Astrocyte (in vitro differentiated cells and primary cell): ENCODE measurements at regions not wholly inside any gene's neighbourhood (a gene's known extent, or its start where the extent isn't known, plus 50 kb on each side); places are given as distances from the start of the nearest gene placed in this dataset.
A peak's percentile ranks its signal among the peaks of the same experiment; 100 is the strongest.
"Not testable (repeated sequence)": the region's sequence is repeated elsewhere in the genome, so short reads cannot be mapped to it uniquely, and the experiment has no call there.

Experiments used
- DNase-seq: peaks from one replicate; pipeline ENCODE4 v3.0.0-alpha.2; 2010; ENCODE audit warnings: low read depth
- FAIRE-seq: peaks from 2 replicates; lab custom pipeline; 2011; peaks lifted over from hg19 to GRCh38; lab: Jason Lieb, UNC
- H2AFZ ChIP-seq: 2 replicates; pipeline ENCODE4 v1.6.0; 2012; ENCODE audit warnings: low read depth, low read length, inconsistent platforms
- H3K27ac ChIP-seq: 2 replicates; pipeline ENCODE4 v1.5.1; 2011; ENCODE audit warnings: low read depth, low read length, inconsistent platforms
- H3K27me3 ChIP-seq: 2 replicates; pipeline ENCODE4 v1.6.0; 2011; ENCODE audit warnings: low read length, inconsistent platforms; ENCODE audit not compliant: insufficient read depth
- H3K36me3 ChIP-seq: 2 replicates; pipeline ENCODE4 v1.5.1; 2011; ENCODE audit warnings: low read length, inconsistent platforms; ENCODE audit not compliant: insufficient read depth
- H3K4me1 ChIP-seq: 2 replicates; pipeline ENCODE4 v1.5.1; 2011; ENCODE audit warnings: low read length, inconsistent platforms; ENCODE audit not compliant: insufficient read depth
- H3K4me2 ChIP-seq: 2 replicates; pipeline ENCODE4 v1.6.0; 2012; ENCODE audit warnings: low read length, inconsistent platforms
- H3K4me3 ChIP-seq: 2 replicates; pipeline ENCODE4 v1.5.1; 2011; ENCODE audit warnings: low read depth, mild to moderate bottlenecking, low read length, inconsistent platforms; ENCODE audit not compliant: insufficient read depth
- H3K79me2 ChIP-seq: 2 replicates; pipeline ENCODE4 v1.6.0; 2012; ENCODE audit warnings: mild to moderate bottlenecking, low read length, inconsistent platforms; ENCODE audit not compliant: insufficient read depth
- H3K9ac ChIP-seq: 2 replicates; pipeline ENCODE4 v1.6.0; 2012; ENCODE audit warnings: mild to moderate bottlenecking, low read length, inconsistent platforms
- H3K9me3 ChIP-seq: 2 replicates; pipeline ENCODE4 v1.5.1; 2012; ENCODE audit warnings: low read depth, mild to moderate bottlenecking, low read length, inconsistent platforms; ENCODE audit not compliant: insufficient read depth
- H4K20me1 ChIP-seq: 2 replicates; pipeline ENCODE4 v1.6.0; 2012; ENCODE audit warnings: low read length, inconsistent platforms; ENCODE audit not compliant: insufficient read depth
- H3K27ac Mint-ChIP-seq: one replicate; pipeline ENCODE4 v1.8.0; 2021; ENCODE audit warnings: mild to moderate bottlenecking, mixed read lengths; ENCODE audit not compliant: unreplicated experiment
- H3K27me3 Mint-ChIP-seq: one replicate; pipeline ENCODE4 v1.8.0; 2021; ENCODE audit warnings: low read depth, mixed read lengths; ENCODE audit not compliant: unreplicated experiment
- H3K36me3 Mint-ChIP-seq: one replicate; pipeline ENCODE4 v1.8.0; 2021; ENCODE audit warnings: low read depth, mixed read lengths; ENCODE audit not compliant: unreplicated experiment
- H3K4me1 Mint-ChIP-seq: one replicate; pipeline ENCODE4 v1.8.0; 2021; ENCODE audit warnings: low read depth, mixed read lengths; ENCODE audit not compliant: unreplicated experiment
- H3K4me3 Mint-ChIP-seq: one replicate; pipeline ENCODE4 v1.8.0; 2021; ENCODE audit warnings: mild to moderate bottlenecking, moderate library complexity, mixed read lengths; ENCODE audit not compliant: unreplicated experiment
- H3K9me3 Mint-ChIP-seq: one replicate; pipeline ENCODE4 v1.8.0; 2021; ENCODE audit warnings: mild to moderate bottlenecking, mixed read lengths; ENCODE audit not compliant: unreplicated experiment
- CTCF ChIP-seq: IDR thresholded peaks from 2 replicates; pipeline ENCODE4 v1.5.1; 2011; ENCODE audit warnings: low read depth, mild to moderate bottlenecking, inconsistent platforms, low read length, moderate library complexity; ENCODE audit not compliant: insufficient read depth
- EZH2 ChIP-seq: IDR thresholded peaks from 2 replicates; pipeline ENCODE4 v1.6.1; 2012; ENCODE audit warnings: mild to moderate bottlenecking, low read length, inconsistent platforms; ENCODE audit not compliant: insufficient read depth

GRCh38 chrX:27136325-27136724 lies 326.8 kb downstream of the PPP4R3C start:
- peak; percentile 23 for FAIRE-seq
- Histone ChIP-seq H3K4me3 (no peak overlapping the region), H3K9ac (no peak overlapping the region), H3K27me3 (no peaks in the 10 kb centered on the region), H3K4me2 (no peak overlapping the region), H3K4me1 (no peaks in the 10 kb centered on the region), H3K36me3 (no peaks in the 10 kb centered on the region), H3K27ac (no peak overlapping the region), H3K9me3 (no peaks in the 10 kb centered on the region), H3K79me2 (no peaks in the 10 kb centered on the region), H2AFZ (no peak overlapping the region), H4K20me1 (no peaks in the 10 kb centered on the region)
- Mint-ChIP-seq H3K4me3 (no peak overlapping the region), H3K9me3 (no peaks in the 10 kb centered on the region), H3K27ac (no peak overlapping the region), H3K36me3 (no peaks in the 10 kb centered on the region), H3K27me3 (no peaks in the 10 kb centered on the region), H3K4me1 (no peaks in the 10 kb centered on the region)
- no peak for TF ChIP-seq EZH2
- DNase-seq = no peak

- Histone ChIP-seq H4K20me1 (no peaks in the 10 kb centered on the region), H3K27me3 (no peaks in the 10 kb centered on the region), H3K36me3 (no peaks in the 10 kb centered on the region), H3K4me1 (no peaks in the 10 kb centered on the region), H2AFZ (no peak overlapping the region), H3K9ac (no peak overlapping the region), H3K27ac (no peak overlapping the region), H3K9me3 (no peaks in the 10 kb centered on the region), H3K79me2 (no peaks in the 10 kb centered on the region), H3K4me2 (no peak overlapping the region), H3K4me3 (no peak overlapping the region)
- TF ChIP-seq CTCF = no peak
- TF ChIP-seq EZH2 = no peak
- no peaks in the 10 kb centered on the region for H3K9me3 Mint-ChIP-seq
- no peaks in the 10 kb centered on the region for H3K36me3 Mint-ChIP-seq
- no peak overlapping the region for H3K4me3 Mint-ChIP-seq
- FAIRE-seq = peak; percentile 17
- H3K27ac Mint-ChIP-seq = no peak overlapping the region
- no peak for DNase-seq
- no peaks in the 10 kb centered on the region for H3K27me3 Mint-ChIP-seq
- no peaks in the 10 kb centered on the region for H3K4me1 Mint-ChIP-seq
Measured at GRCh38 chrX:27132862-27133261, 330.3 kb downstream of the PPP4R3C start.

GRCh38 chrX:27087176-27087575 lies 376.0 kb downstream of the PPP4R3C start:
- H3K27me3 Mint-ChIP-seq, H3K4me3 ChIP-seq, H3K27ac ChIP-seq, H3K27me3 ChIP-seq, H3K4me3 Mint-ChIP-seq, H3K9me3 Mint-ChIP-seq, H3K4me1 ChIP-seq, DNase-seq, H3K36me3 Mint-ChIP-seq, H2AFZ ChIP-seq, H3K36me3 ChIP-seq, H3K9ac ChIP-seq, H3K27ac Mint-ChIP-seq, H3K4me2 ChIP-seq, FAIRE-seq, H4K20me1 ChIP-seq, H3K4me1 Mint-ChIP-seq, H3K9me3 ChIP-seq, H3K79me2 ChIP-seq: not testable (repeated sequence)

GRCh38 chrX:27086237-27086636 lies 376.9 kb downstream of the PPP4R3C start:
- Mint-ChIP-seq H3K27ac (no peak overlapping the region), H3K36me3 (no peaks in the 10 kb centered on the region), H3K4me3 (no peak overlapping the region), H3K4me1 (no peaks in the 10 kb centered on the region), H3K27me3 (no peaks in the 10 kb centered on the region), H3K9me3 (no peaks in the 10 kb centered on the region)
- DNase-seq (no peak), FAIRE-seq (peak; percentile 87)
- Histone ChIP-seq H3K4me2 (no peak overlapping the region), H3K79me2 (no peaks in the 10 kb centered on the region), H3K4me1 (no peaks in the 10 kb centered on the region), H3K9ac (no peak overlapping the region), H3K9me3 (no peaks in the 10 kb centered on the region), H3K36me3 (no peaks in the 10 kb centered on the region), H2AFZ (no peak overlapping the region), H3K27ac (no peak overlapping the region), H3K4me3 (no peak overlapping the region), H3K27me3 (no peaks in the 10 kb centered on the region), H4K20me1 (no peaks in the 10 kb centered on the region)
- TF ChIP-seq CTCF (no peak), EZH2 (no peak)
